HEK293 (cell line): ENCODE measurements at regions not wholly inside any gene's neighbourhood (a gene's known extent, or its start where the extent isn't known, plus 50 kb on each side); places are given as distances from the start of the nearest gene placed in this dataset.

Experiments
- CTCF ChIP-seq: fragments of 450-650 bp; formaldehyde crosslinking; IDR thresholded peaks from 2 replicates; pipeline ENCODE4 v1.5.1; 2016; ENCODE audit warnings: missing biosample characterization, missing genetic modification characterization
- SP2 ChIP-seq: fragments of 450-650 bp; formaldehyde crosslinking; IDR thresholded peaks from 2 replicates; pipeline ENCODE4 v1.5.1; 2016; ENCODE audit warnings: missing biosample characterization, missing genetic modification characterization
- ZNF184 ChIP-seq: fragments of 450-650 bp; IDR thresholded peaks from 2 replicates; pipeline ENCODE4 v1.5.1; 2018; ENCODE audit warnings: missing biosample characterization, mild to moderate bottlenecking, missing genetic modification characterization
- ZNF248 ChIP-seq: fragments of 450-650 bp; formaldehyde crosslinking; IDR thresholded peaks from 2 replicates; pipeline ENCODE4 v1.5.1; 2017; ENCODE audit warnings: missing biosample characterization, missing genetic modification characterization
- ZNF324 ChIP-seq: fragments of 450-650 bp; formaldehyde crosslinking; IDR thresholded peaks from 2 replicates; pipeline ENCODE4 v1.5.1; 2016; ENCODE audit warnings: missing biosample characterization, missing genetic modification characterization
- ZNF362 ChIP-seq: fragments of 450-650 bp; formaldehyde crosslinking; IDR thresholded peaks from 2 replicates; pipeline ENCODE4 v1.5.1; 2016; ENCODE audit warnings: missing biosample characterization, missing genetic modification characterization
- ZNF768 ChIP-seq: fragments of 450-650 bp; formaldehyde crosslinking; IDR thresholded peaks from 2 replicates; pipeline ENCODE4 v1.5.1; 2018; ENCODE audit warnings: missing biosample characterization, mild to moderate bottlenecking, missing genetic modification characterization

- TF ChIP-seq CTCF (no peak), ZNF248 (tag by site-specific recombination) (no peak), ZNF768 (tag by site-specific recombination) (no peak), ZNF324 (tag by site-specific recombination) (no peak), ZNF184 (tag by site-specific recombination) (no peak), SP2 (tag by site-specific recombination) (no peak), ZNF362 (no peak)
These were observed 93.9 kb upstream of the WSCD1 start for GRCh38 chr17:5976251-5976650.
